Endothelial cell of umbilical vein (primary cell): ENCODE measurements at regions not wholly inside any gene's neighbourhood (a gene's known extent, or its start where the extent isn't known, plus 50 kb on each side); places are given as distances from the start of the nearest gene placed in this dataset.

Experiments used
- BruUV-seq: library from RNA; stranded (reverse); fragments of 400-500 nt; replicated peaks from 2 replicates; lab custom pipeline; 2021; lab: Mats Ljungman, UMichigan
- CTCF ChIA-PET: fragments of 300-600, 350-600 bp; sonication (Branson Sonifier 250); formaldehyde crosslinking; loops from one replicate; lab custom pipeline; 2021; ENCODE audit warnings: antibody characterized with exemption, inconsistent platforms; lab: Charles Lee
- POLR2A ChIA-PET: fragments of 300-600, 350-600 bp; sonication (Branson Sonifier 250); formaldehyde crosslinking; loops from one replicate; lab custom pipeline; 2021; ENCODE audit warnings: antibody characterized with exemption, inconsistent platforms; lab: Charles Lee
- DNase-seq: peaks from one replicate; pipeline ENCODE4 v3.0.0-alpha.2; 2011; ENCODE audit warnings: low read depth, low spot score
- FAIRE-seq: peaks from 2 replicates; lab custom pipeline; 2011; peaks lifted over from hg19 to GRCh38; lab: Jason Lieb, UNC
- H2AFZ ChIP-seq: 2 replicates; pipeline ENCODE4 v1.6.0; 2012; ENCODE audit warnings: low read depth, low read length, control low read depth, inconsistent platforms
- H3K27ac ChIP-seq: 2 replicates; pipeline ENCODE4 v1.5.1; 2011; ENCODE audit warnings: low read depth, mild to moderate bottlenecking, control low read depth, low read length, moderate library complexity; ENCODE audit not compliant: insufficient read depth
- H3K27me3 ChIP-seq, 2 experiments: 2 replicates each; pipeline versions ENCODE4 v1.6.0 to v1.6.1; 2011; ENCODE audit warnings: low read length in 2 of 2, mixed read lengths in 1 of 2; ENCODE audit not compliant: control insufficient read depth in 2 of 2, insufficient read depth in 2 of 2
- H3K36me3 ChIP-seq, 2 experiments: 2 replicates in 1 of 2; 3 replicates in 1 of 2; pipeline ENCODE4 v1.5.1; 2011; ENCODE audit warnings: low read length in 2 of 2, mild to moderate bottlenecking in 1 of 2, moderate library complexity in 1 of 2; ENCODE audit not compliant: control insufficient read depth in 2 of 2, insufficient read depth in 2 of 2; ENCODE audit errors: extremely low read depth in 1 of 2
- H3K4me1 ChIP-seq: 3 replicates; pipeline ENCODE4 v1.5.1; 2011; ENCODE audit warnings: mild to moderate bottlenecking, low read length; ENCODE audit not compliant: control insufficient read depth, insufficient read depth; ENCODE audit errors: extremely low read depth
- H3K4me2 ChIP-seq: 2 replicates; pipeline ENCODE4 v1.6.1; 2011; ENCODE audit warnings: low read length, control low read depth, mixed read lengths; ENCODE audit not compliant: insufficient read depth
- H3K4me3 ChIP-seq, 3 experiments: fragments of 200-600 bp in 1 of 3; sonication (generic), shearing (Covaris generic) in 1 of 3; replicated peaks in 1 of 3; 2 replicates each; pipeline ENCODE4 v1.5.1; 2011 to 2016; ENCODE audit warnings: control low read depth in 3 of 3, low read length in 3 of 3, mild to moderate bottlenecking in 2 of 3, inconsistent platforms in 1 of 3, low read depth in 1 of 3, moderate library complexity in 1 of 3; ENCODE audit not compliant: insufficient read depth in 1 of 3
- H3K79me2 ChIP-seq: 2 replicates; pipeline ENCODE4 v1.6.0; 2012; ENCODE audit warnings: low read length, inconsistent platforms; ENCODE audit not compliant: control insufficient read depth, insufficient read depth
- H3K9ac ChIP-seq: replicated peaks from 2 replicates; pipeline ENCODE3; 2011; ENCODE audit warnings: low read length, control low read depth; ENCODE audit not compliant: insufficient read depth; ENCODE audit errors: extremely low read depth
- H3K9me1 ChIP-seq: replicated peaks from 3 replicates; pipeline ENCODE4 v1.6.0; 2011; ENCODE audit warnings: mild to moderate bottlenecking, low read length; ENCODE audit not compliant: control insufficient read depth, insufficient read depth; ENCODE audit errors: extremely low read depth
- H3K9me3 ChIP-seq: replicated peaks from 2 replicates; pipeline ENCODE4 v1.5.1; 2012; ENCODE audit warnings: low read length, inconsistent platforms; ENCODE audit not compliant: control insufficient read depth, insufficient read depth
- H4K20me1 ChIP-seq: replicated peaks from 2 replicates; pipeline ENCODE3; 2011; ENCODE audit warnings: mild to moderate bottlenecking, low read length; ENCODE audit not compliant: control insufficient read depth, insufficient read depth; ENCODE audit errors: extremely low read depth
- FOS ChIP-seq: IDR thresholded peaks from 2 replicates; pipeline ENCODE4 v1.6.1; 2011; ENCODE audit warnings: mild to moderate bottlenecking, low read length, moderate library complexity, borderline replicate concordance; ENCODE audit not compliant: insufficient read depth
- GATA2 ChIP-seq: IDR thresholded peaks from 2 replicates; pipeline ENCODE4 v1.7.0; 2011; ENCODE audit warnings: low read depth, mild to moderate bottlenecking, moderate library complexity, mixed read lengths, low read length; ENCODE audit not compliant: insufficient read length, insufficient read depth
- POLR2AphosphoS5 ChIP-seq: IDR thresholded peaks from 2 replicates; pipeline ENCODE4 v1.6.1; 2012; ENCODE audit warnings: low read depth, mild to moderate bottlenecking, control low read depth, low read length, moderate library complexity; ENCODE audit not compliant: insufficient read depth
- dilution Hi-C: fragments of 300-500 bp; cut with MboI; formaldehyde crosslinking; loops from one replicate; pipeline ENCODE4 v1.15.0; 2019; ENCODE audit warnings: low sequenced_read_pairs; ENCODE audit not compliant: extremely low pct_ligation_motif_present
- intact Hi-C: fragments of 100-400 bp; cut with micrococcal nuclease; formaldehyde crosslinking; loops from one replicate; pipeline ENCODE4 v1.10.0; 2022
- TF ChIP-seq, protein P1 (sequence below): IDR thresholded peaks from 2 replicates; pipeline ENCODE4 v1.6.1; 2011; ENCODE audit not compliant: insufficient read depth, insufficient read length

DNA sequence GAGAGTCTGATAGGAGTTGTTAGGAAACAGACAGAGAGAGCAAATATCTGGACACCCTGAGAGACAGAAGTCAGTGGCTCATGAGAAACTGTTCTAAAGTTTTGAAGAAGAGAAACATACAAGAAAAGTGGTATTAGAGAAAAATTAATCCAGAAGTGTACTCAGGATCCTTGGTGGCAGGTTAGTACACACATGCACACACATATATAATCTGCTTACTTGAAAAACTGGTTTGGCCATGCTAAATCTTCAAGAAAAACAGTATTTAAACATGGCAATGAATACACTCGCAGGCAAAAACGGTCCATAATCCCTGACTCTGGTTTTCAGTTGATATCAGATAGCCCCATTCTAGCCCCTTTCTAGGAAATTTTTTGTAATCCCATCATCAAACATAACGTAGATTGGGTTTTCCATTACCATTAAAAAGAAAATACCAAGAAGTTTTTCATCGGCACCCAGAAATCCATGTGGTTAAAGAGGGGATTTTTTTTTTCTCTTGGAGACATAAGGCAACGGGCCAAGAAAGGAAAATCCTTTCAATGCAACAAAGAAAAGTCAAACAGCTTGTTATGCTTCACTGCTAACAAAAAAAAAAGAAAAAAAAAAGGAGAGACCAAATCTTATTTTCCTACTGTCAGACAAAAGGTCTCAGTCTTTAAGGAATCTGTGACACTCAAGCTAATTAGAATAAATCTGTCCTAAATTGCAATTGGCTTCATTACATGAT is 178.0 kb upstream of the MIR17HG start:
- Histone ChIP-seq H3K9me3 (no peaks in the 10 kb centered on the region), H3K9ac (no peak overlapping the region), H3K79me2 (no peaks in the 10 kb centered on the region), H3K4me2 (no peak overlapping the region), H3K9me1 (peaks cover 2% of the 10 kb centered on the region), H4K20me1 (no peaks in the 10 kb centered on the region), H3K4me3 (no peak overlapping the region), H3K27me3 (peaks cover 0 to 3% of the 10 kb centered on the region in 2 experiments), H3K36me3 (no peaks in the 10 kb centered on the region), H3K27ac (no peak overlapping the region), H3K4me1 (no peaks in the 10 kb centered on the region), H2AFZ (no peak overlapping the region)
- BruUV-seq, result no TSS peak
- CTCF ChIA-PET, result no interaction called here
- POLR2A ChIA-PET, result no interaction called here
- no peak for TF ChIP-seq POLR2AphosphoS5
- no peak for TF ChIP-seq GATA2
- TF ChIP-seq, protein P1, sequence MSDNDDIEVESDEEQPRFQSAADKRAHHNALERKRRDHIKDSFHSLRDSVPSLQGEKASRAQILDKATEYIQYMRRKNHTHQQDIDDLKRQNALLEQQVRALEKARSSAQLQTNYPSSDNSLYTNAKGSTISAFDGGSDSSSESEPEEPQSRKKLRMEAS, result no peak
- FAIRE-seq, result no peak
- intact Hi-C loops (no loop called here), dilution Hi-C loops (no loop called here)
- no peak for DNase-seq

- BruUV-seq, result no TSS peak
- no peaks in the 10 kb centered on the region for H4K20me1 ChIP-seq
- no peak overlapping the region for H3K4me2 ChIP-seq
- H3K4me1 ChIP-seq, result no peaks in the 10 kb centered on the region
- no peak overlapping the region for H3K4me3 ChIP-seq
- dilution Hi-C loops, result no loop called here
- H3K9me1 ChIP-seq, result peaks cover 2% of the 10 kb centered on the region
- CTCF ChIA-PET, result no interaction called here
- no peak overlapping the region for H2AFZ ChIP-seq
- peaks cover 0 to 5% of the 10 kb centered on the region in 2 experiments for H3K27me3 ChIP-seq
- DNase-seq (no peak), FAIRE-seq (no peak)
- no peak for TF ChIP-seq FOS
- H3K79me2 ChIP-seq, result no peaks in the 10 kb centered on the region
- H3K9ac ChIP-seq, result no peak overlapping the region
- POLR2A ChIA-PET, result no interaction called here
- H3K9me3 ChIP-seq, result no peaks in the 10 kb centered on the region
- H3K36me3 ChIP-seq, result no peaks in the 10 kb centered on the region
- intact Hi-C loops, result no loop called here
- H3K27ac ChIP-seq, result no peak overlapping the region
These were observed 175.3 kb upstream of the MIR17HG start for GRCh38 chr13:91172160-91172559.
